GM12865 (cell line): ENCODE measurements at regions not wholly inside any gene's neighbourhood (a gene's known extent, or its start where the extent isn't known, plus 50 kb on each side); places are given as distances from the start of the nearest gene placed in this dataset.

ENCODE experiments used
- DNase-seq: peaks from one replicate; pipeline ENCODE4 v3.0.0; 2010; ENCODE audit warnings: low read depth
- H3K4me3 ChIP-seq: 2 replicates; pipeline ENCODE4 v1.5.1; 2011; ENCODE audit warnings: mild to moderate bottlenecking, low read depth, low read length, control low read depth
- TF ChIP-seq, protein P1 (sequence below): IDR thresholded peaks from 2 replicates; pipeline ENCODE4 v1.5.1; 2011; ENCODE audit warnings: low read length, control low read depth, low read depth, inconsistent platforms; ENCODE audit not compliant: insufficient read depth; ENCODE audit errors: missing control alignments

DNA sequence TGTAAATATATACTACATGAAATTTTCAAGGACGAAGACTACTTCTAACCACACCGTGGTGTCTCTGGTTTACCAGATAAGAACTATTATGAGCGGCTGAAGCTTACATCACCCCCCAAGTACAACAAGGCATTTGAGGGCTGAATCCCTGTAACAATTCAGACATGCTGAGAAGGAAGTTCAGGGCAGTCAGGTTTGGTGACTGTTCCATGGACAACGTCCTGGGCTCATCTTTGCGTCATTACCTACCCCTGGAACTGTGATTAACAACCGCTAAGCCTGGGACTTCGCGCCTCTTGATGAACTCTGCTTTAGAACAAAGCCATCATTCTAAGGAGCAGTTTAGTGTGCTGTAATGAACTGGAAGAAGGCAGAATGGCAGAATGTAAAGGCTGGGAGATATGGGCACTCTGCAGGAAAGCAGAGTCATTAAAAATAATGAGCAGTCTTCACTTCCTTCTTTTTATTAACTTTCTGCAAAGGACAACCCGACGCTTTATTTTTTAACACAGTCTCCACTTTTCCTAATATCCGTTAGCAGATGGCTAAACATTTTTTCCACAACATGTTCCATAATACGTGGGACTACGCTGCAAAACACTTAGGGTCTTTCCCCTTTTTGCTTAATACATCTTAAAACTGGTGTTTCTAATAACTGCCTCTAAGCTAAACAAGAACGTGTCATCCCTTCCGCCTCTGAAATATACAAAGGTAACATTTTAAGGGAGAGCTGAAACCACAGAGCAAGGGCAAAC is 263.2 kb downstream of the ADAMTS20 start:
- no peak overlapping the region for H3K4me3 ChIP-seq
- TF ChIP-seq, protein P1, sequence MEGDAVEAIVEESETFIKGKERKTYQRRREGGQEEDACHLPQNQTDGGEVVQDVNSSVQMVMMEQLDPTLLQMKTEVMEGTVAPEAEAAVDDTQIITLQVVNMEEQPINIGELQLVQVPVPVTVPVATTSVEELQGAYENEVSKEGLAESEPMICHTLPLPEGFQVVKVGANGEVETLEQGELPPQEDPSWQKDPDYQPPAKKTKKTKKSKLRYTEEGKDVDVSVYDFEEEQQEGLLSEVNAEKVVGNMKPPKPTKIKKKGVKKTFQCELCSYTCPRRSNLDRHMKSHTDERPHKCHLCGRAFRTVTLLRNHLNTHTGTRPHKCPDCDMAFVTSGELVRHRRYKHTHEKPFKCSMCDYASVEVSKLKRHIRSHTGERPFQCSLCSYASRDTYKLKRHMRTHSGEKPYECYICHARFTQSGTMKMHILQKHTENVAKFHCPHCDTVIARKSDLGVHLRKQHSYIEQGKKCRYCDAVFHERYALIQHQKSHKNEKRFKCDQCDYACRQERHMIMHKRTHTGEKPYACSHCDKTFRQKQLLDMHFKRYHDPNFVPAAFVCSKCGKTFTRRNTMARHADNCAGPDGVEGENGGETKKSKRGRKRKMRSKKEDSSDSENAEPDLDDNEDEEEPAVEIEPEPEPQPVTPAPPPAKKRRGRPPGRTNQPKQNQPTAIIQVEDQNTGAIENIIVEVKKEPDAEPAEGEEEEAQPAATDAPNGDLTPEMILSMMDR: no peak
- no peak for DNase-seq

- TF ChIP-seq, protein P1: no peak
- DNase-seq: no peak
- H3K4me3 ChIP-seq: no peak overlapping the region
These were observed 264.2 kb downstream of the ADAMTS20 start for GRCh38 chr12:43287706-43288383.

DNA sequence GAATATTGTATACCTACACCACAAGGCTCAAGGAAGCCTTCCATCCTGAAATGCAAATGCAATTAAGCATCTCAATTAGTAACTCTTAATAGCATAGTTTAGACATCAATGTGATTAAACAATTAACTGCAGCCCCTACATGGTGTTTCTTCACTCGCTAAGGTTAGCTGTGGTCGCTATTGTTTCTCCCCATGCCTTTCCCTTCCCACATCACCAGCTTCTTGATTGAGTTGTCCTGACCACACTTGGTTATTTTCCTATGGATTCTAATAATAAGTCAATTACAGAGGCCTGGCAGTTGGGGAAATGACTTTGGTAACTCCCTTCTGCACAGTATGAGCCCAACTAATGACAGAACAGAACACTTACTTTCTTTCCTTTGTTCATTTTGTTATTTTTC is 265.0 kb downstream of the ADAMTS20 start:
- TF ChIP-seq, protein P1: no peak
- H3K4me3 ChIP-seq: no peak overlapping the region
- no peak for DNase-seq

DNA sequence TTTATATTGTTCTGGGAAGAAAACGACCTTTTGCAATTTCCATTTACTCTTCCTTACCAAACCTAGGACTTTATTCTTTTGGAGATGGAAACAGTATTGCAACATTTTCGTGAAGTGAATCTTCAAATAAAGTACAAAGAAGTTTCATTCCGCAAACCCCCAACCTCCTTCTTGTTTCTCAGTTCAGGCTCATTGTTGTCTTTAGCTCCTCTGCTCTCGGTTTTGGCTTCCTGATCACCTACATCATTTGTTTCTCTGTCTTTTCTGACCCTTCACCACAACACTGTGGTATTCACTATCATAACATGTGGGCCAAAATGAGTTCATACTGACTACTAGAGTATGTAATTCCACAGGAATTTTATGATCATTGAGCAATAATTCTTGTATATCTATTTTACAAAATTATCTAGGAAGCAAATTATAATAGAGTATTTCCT is 266.8 kb downstream of the ADAMTS20 start:
- no peak overlapping the region for H3K4me3 ChIP-seq
- no peak for DNase-seq
- TF ChIP-seq, protein P1: no peak

- no peak overlapping the region for H3K4me3 ChIP-seq
- TF ChIP-seq, protein P1: no peak
- no peak for DNase-seq
These were observed 267.4 kb downstream of the ADAMTS20 start for GRCh38 chr12:43284486-43285158.

DNA sequence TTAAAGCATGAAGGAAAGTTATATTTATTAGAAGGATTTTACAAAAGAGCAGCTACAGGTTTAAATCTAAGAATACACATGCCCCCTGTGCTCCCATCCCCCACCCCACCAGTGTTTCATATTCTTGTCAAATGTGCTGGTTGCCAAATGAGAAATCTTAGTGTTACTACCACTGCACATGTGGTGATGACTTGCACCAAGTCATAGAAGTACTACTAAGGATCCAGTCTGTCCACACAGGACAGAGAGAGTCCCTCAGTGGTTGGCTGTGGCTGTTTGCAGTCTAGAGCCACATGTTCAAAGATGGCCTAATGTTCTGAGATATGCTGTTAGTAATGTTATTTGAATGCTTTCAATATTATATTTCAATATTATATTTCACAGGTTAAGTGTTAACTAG is 268.8 kb downstream of the ADAMTS20 start:
- DNase-seq: no peak
- H3K4me3 ChIP-seq: no peak overlapping the region
- TF ChIP-seq, protein P1: no peak
